GM19397 (cell line): ENCODE measurements at regions not wholly inside any gene's neighbourhood (a gene's known extent, or its start where the extent isn't known, plus 50 kb on each side); places are given as distances from the start of the nearest gene placed in this dataset.
"Not testable (repeated sequence)": the region's sequence is repeated elsewhere in the genome, so short reads cannot be mapped to it uniquely, and the experiment has no call there.

Source experiments
- ATAC-seq: cut with Tn5 transposase; IDR thresholded peaks from one replicate; pipeline ENCODE4 v1.9.1; 2021; ENCODE audit warnings: mild to moderate bottlenecking, moderate library complexity; ENCODE audit not compliant: unreplicated experiment

DNA sequence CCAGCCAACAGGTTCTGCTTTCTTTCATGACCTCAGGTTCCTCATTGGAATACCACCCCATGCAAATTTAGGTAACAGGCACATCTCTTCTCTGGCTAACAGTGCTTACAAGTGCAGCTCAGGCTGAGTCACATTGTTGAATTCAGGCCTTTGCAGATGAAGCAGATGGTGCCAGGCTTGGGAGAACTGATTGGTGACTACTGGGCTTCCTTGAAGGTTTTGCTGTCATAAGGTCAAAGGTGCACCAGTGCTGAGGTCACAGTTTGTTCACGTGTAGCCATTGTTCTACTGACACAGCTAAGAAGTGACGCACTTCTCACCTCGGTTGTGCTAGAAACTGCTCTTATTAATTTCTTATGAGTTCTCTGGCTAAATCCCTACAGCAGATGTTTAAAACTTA is 128.6 kb upstream of the BMPER start:
- no peak for ATAC-seq

DNA sequence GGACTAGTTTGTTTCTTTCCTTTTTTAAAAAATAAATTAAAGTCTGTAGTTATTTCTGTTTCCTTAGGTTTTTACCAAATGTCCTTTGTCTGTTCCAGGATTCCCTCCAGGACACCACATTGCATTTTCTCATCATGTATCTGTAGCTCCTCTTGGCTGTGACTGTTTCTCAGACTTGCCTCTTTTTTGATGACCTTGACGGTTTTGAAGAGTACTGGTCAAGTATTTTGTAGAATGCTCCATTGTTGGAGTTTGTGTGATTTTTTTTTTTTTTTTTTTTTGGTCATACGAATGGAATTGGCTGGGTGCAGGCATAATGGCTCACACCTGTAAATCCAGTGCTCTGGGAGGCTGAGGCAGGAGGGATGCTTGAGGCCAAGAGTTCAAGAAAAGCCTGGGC is 127.1 kb upstream of the BMPER start:
- no peak for ATAC-seq

DNA sequence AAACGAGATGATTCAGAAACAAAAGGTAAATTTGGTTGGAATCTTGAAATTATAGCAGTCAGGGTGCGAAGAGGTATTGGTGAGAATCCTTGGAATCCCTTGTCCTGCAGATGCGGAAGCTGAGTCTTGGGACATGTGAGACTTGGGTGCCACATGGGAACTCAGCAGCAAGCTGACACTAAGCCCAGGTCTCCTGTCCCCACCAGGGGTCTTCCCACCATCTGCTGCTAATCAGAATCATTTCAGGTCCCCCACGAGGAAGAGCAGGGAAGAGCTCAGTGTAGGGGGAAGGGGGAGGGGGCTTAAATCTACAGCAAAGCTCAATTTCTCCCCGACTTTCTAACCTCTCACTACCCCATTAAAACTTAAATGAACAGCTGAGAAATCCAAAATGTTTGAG is 126.1 kb upstream of the BMPER start:
- no peak for ATAC-seq

DNA sequence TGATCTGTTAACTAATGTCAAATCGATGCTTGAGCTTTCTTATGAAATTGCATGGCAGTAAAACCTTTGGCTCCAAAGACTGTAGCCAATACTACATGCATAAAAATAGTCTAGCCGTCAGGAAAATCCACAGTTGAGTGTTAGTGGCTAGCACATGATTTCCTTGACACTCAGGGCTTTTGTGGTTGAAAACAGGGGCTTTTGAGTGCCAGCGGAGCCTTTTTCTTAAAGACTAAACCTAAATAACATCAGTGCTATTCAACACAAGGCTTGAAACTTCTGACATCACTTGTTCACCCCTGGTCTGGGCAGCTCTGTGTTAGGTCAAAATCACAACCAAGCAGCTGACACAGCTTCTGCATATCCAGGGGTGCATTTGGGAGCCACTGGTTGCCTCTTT is 124.2 kb upstream of the BMPER start:
- ATAC-seq, result no peak

DNA sequence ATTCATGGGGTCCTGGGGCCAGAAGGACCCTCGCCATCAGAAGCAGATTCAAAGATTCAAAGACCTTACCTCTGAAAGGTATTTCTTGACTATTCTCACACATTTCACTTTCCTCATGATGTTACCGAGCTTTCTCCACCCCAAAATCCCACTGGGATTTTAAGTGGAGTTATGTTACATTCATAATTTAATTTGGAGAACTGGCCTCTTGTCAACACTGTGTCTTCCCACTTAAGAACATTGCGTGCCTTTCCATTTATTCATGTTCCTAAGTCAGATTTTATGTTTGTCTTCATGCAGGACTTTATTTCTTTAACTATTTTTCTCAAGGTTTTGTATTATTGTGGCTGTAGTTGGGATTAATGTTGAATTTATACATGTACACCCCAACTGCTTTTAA is 123.5 kb upstream of the BMPER start:
- no peak for ATAC-seq

DNA sequence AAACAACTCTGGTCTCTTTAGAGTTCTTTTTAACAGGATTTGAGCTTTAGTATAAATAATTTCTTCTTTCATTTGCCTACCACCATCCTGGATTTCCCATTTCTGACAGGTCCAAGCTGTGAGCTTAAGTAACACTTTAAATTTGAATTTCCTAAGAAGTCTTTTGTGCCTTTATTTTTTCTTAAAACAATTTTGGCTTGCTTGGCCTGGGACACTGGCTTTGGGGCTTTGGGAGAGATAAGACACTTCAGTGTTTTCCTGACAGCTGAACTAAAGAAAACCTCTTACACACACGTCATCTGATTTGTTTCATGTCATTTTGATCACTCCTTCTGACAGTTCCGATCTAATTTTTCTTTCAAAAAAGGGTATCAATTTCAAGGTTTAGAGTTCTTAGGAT is 121.3 kb upstream of the BMPER start:
- ATAC-seq, result no peak

DNA sequence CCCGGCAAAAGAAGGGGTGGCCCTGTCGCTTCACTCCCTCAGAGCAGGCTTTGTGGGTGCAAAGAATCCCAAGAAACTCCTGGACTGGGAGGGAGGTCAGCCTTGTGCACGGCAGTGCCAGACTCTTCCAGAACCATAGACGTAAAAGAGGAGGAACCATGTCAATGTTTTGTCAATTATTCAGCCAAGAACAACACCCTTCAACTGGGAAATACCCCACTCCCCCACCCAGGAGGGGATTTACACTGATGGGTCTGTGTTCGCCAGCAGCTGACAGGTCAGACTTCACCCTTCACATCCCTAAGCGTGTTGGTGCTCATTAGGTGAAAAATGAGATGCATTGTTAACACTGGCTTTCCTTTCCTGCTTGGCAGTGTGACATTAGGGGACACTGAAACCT is 116.8 kb upstream of the BMPER start:
- no peak for ATAC-seq

DNA sequence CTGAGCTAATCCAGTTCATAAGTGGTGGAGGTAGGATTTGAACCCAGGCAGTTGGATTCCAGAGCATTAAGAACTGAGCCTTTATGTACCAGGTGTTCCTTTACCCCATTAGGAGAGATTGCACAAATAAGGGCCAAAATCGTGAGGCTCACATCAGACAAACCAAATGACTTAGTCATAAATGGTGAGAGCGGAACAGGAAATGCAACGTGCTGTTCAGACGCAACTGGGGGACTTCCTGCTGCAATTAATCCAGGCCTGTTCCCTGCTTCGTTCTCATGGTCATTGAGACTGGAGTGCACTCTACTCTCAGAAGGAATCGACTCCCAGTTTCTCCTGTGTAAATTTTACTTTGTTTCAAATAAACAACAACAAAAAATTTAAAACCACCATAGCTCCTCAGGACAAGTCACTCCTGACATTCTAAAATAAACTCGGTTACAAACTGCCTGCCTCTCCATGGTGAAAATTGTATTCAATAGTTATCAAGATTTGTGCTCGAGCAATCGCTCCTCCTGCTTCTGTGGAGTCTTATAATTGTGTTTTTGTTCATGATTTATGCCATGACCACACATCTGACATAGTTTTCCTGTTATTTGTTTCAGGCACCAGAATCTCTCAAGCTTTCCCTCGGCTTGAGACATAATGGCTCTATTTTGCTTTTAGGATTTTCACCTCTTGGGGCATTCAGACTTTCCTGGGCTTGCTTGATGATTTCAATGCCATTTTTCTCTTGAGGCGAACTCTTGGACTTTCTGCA is 115.3 kb upstream of the BMPER start:
- no peak for ATAC-seq

DNA sequence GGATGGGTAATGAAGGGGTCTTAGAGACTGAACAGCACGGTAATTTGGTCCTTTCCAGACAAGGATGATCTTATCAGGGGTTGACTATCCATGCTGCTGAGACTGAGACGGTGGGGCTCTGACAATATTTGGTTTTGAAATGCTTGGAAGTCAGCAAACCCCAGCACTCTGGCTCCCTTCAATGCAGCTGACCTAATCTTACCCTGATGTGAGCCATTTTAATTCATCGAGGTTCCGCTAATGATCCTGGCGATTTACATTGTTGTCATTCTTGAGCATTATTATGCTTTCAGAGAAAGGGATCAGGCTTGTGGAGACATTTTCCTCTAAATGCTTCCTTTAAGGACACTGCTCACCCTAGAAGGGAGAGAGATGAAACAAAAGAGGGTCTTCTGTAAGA is 114.6 kb upstream of the BMPER start:
- no peak for ATAC-seq

DNA sequence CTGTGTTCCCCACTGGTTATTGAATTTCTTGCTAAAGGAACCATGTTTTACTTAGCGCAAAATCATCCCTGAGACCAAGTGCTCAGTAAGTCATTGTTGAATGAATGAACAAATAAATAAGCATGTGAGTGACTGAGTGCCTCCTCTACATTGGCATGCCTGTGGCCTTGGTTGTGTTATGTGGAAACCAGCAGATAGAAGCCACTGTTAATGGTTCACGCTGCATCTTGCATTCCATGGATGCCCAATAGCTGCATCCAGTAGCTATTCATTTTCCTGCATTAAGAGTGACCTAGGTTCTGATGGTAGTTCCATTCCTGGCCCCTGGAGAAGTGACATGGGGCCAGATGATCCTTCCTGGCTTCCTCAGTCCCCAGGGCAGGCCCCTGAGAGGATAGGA is 113.3 kb upstream of the BMPER start:
- no peak for ATAC-seq

DNA sequence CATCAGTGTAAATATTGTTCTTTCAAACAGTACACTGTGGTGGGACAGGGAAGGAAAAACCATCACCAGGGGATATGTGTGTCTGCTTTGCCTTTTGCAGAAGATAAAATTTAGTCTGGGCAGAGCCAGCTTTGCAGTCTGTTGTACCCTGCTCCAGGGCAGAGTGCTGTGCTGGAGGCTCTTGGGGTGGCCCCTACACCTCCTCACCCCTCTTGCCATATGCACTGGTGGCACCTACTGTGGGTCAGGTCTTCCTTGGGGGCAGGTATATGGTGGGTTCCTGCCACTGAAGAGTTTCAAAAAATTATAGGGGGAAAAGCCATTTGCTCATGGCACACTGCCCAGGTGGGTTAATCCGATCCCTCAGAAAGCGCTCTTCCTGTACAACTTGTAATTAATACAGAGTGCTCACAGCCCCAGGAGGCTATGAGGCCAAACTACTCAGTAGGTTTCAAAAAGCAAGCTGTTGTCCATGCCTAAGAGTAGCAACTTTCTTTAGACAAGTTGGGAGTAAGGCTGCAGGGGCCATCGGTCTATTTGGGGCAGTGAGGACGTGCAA is 112.7 kb upstream of the BMPER start:
- ATAC-seq, result no peak

DNA sequence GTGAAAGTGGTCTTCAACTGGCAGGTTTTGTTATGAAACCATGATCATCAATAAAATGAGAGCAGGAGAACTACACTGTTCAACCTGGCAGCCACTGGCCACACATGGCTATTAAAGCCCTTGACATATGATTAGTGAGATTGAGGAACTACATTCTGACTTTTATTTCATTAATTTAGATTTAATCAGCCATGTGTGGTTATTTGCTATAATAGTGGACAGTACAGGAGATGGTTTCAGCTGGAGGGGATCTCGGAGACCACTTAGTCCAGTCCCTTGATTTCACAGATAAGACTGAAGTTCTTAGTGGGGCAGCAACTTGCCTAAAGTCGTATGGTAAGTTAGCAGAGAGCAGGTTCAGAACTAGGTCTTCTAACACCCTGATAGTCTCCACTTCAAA is 111.7 kb upstream of the BMPER start:
- ATAC-seq, result no peak

DNA sequence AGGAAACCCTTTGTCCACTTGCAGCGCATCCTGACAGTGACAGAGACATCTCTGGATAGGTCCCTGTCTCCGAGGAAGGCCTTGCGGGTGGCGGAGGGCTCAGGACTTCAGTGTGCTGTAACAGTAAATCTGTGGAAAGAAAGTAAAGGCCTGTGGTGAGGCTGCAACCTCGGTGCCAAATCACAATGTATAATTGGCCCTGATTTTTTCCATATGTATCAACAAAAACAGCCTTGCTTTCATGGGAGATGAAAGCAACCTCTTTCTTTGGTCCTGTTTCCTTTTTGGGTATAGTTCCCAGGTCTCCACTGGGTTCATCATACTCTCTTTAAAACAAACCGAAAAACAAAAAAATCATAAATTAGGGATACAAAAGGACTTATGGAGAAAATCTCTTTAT is 110.9 kb upstream of the BMPER start:
- ATAC-seq, result no peak

DNA sequence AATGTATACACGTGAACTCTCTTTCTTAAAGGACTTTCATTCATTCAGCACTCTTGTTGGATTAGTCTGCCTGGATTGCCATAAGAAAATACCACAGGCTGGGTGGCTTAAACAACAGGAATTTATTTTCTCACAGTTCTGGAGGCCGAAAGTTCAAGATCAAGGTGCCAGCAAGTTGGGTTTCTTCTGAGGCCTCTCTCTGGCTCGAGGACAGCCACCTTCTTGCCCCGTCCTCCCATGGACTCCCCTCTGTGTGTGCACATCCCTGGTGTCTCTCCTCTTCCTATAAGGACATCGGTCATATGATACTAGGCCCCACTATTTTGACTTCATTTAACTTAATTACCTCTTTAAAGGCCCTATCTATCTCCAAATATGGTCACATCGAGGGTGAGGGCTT is 110.4 kb upstream of the BMPER start:
- ATAC-seq, result no peak

DNA sequence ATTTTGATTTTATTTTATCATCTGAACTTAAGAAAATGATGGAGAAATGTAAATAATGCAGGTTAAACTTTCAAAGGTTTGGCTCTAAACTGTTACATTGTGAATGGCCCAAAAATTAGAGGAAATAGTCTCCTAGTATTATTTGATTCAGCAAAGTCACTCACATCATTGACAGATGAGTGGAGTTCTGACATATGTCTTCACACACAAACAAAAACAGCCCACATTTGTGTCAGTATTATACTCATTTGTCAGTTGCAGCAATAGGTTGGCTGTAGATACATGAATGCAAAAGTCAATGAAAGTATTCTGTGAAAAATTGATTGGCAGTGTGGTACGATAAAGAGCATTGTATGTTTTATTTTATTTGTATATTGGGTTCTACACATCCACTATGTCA is 108.8 kb upstream of the BMPER start:
- ATAC-seq, result no peak

DNA sequence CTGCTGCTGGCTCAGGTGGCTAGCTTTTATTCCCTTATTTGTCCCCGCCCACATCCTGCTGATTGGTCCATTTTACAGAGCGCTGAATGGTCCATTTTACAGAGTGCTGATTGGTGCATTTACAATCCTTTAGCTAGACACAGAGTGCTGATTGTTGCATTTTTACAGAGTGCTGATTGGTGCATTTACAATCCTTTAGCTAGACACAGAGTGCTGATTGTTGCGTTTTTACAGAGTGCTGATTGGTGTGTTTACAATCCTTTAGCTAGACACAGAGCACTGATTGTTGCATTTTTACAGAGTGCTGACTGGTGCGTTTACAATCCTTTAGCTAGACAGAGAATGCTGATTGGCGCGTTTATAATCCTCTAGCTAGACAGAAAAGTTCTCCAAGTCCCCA is 107.8 kb upstream of the BMPER start:
- not testable (repeated sequence) for ATAC-seq

DNA sequence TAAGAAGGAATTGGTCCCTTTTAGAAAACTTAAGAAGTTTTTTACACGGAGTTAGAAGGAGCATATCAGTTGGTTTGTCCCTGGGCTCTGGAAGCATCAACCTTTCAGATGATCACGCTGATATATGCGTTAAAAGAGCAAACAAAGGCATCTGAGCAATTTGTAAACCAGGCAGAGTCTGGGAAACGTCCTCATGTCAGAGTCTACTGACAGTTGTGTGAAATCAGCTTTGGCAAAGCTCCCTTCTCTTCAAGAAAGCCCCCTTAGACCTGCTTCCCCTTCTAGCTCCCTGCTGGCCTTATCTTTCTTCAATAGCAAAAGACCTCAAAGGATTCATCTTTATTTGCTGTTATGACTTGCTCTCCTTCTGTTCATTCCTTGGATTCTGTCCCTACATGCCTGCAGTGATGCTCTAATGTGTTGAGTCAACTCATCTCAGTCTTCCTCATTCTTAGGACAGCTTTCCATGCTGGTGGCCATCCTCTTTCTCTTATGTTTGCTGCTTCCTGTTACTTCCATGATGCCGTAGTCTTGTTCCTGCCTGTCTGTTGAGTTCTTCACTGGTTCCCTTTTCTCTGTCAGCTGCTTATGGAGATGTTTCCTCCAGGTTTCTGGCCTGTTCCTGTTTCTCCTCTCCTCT is 106.5 kb upstream of the BMPER start:
- ATAC-seq, result no peak

DNA sequence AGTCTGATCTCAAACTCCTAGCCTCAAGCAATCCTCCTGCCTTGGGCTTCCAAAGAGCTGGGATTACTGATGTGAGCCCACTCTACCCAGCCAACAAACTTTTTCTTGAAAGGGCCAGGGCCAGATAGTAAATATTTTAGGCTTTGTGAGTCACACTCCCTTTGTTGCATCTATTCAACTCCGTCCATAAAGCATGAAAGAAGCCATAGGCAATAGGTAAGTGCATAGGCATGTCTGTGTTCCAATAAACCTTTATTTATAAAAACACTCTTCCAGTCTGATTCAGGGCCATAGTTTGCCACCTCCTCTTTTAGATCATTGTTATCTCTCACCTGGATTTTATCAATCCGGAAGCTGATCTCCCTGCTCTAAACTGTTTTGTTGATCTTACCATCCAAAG is 105.6 kb upstream of the BMPER start:
- ATAC-seq, result no peak

DNA sequence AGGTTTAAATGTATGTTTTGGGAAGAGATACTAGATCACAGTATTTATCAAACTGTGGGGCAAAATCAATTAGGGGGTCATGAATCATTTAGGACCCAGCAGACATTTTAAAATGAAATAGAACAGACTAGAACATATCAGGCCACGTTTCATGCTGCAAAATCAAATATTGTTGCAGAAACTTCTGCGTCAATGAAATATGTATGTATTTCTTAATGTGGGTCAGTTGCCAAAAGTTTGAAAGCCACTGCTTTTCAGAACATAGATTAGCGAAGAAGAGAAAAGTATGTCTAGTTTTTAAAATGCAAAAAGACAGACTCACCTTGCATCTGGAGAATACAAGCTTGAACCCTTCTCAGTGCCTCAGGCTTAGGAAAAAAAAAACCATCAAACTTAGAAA is 102.7 kb upstream of the BMPER start:
- ATAC-seq, result no peak

DNA sequence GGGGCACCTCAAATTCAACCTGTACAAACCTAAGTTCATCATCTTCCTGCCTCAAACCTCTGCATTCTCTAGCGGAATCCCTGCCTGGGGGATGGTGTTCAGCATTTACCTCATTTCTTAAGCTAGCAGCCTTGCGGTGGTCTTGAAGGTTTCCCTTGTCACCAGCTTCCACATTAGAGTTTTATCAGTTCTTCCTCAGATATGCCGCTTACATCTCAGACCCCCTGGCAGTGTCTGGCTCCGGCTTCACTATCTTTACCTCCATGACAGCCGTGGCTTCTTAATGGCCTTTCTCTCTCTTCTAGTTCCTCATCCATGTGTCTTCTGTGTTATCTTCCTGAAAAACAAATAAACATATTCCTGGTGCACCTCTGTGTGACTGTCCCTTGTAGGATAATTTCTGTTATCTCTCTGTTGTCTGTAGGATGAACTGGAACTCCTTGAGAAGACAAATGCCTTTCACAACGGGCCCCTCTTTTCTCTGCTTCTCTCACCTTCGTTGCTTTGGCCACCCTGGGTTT is 101.1 kb upstream of the BMPER start:
- no peak for ATAC-seq

DNA sequence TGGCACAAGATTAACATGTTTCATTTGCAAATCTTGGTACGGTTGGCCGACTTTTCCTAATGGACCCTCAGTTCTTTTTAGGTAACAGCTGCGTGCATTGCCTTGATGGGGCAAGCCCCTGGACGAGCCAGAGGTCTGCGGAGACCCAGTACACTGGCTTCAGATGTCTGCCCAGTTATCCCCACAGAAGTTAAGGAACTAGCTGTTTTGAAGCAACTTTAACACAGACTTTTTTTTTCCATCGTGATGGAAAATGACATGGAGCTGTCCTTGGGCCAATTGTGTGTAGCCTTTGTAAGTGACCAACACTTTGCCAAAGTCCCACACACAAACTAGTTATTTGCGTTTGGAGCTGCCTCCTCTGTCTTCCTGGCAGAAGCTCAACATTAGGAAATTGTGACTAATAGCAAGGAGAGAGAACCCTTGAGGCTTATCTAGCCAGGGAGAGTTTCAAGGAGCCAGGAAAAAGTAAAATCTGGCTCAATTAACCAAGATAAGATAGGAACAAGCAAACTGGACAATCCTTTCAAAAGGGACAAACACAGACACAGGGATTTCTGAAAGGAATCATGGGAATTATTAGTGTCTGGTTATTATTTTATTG is 99.6 kb upstream of the BMPER start:
- no peak for ATAC-seq
